MCF 10A (cell line): ENCODE measurements at regions not wholly inside any gene's neighbourhood (a gene's known extent, or its start where the extent isn't known, plus 50 kb on each side); places are given as distances from the start of the nearest gene placed in this dataset.

Experiments used
- BruUV-seq: library from RNA; stranded (reverse); fragments of 400-500 nt; replicated peaks from 2 replicates; lab custom pipeline; 2021; lab: Mats Ljungman, UMichigan
- CTCF ChIA-PET: fragments of 300-600 bp; sonication (Branson Sonifier 250); formaldehyde crosslinking; extraction: SDS; loops from one replicate; lab custom pipeline; 2021; ENCODE audit warnings: antibody characterized with exemption, inconsistent platforms; lab: Yijun Ruan, JAX
- POLR2A ChIA-PET: fragments of 300-600, 350-650 bp; sonication (Branson Sonifier 250); formaldehyde crosslinking; extraction: SDS; loops from one replicate; lab custom pipeline; 2020; ENCODE audit warnings: antibody characterized with exemption, inconsistent platforms; lab: Yijun Ruan, JAX
- DNase-seq: peaks from one replicate; pipeline ENCODE4 v3.0.0-alpha.2; 2018; ENCODE audit not compliant: unreplicated experiment
- H3K27ac Mint-ChIP-seq: one replicate; pipeline ENCODE4 v1.8.0; 2022; ENCODE audit warnings: mild to moderate bottlenecking, low read depth, mixed read lengths; ENCODE audit not compliant: unreplicated experiment
- H3K27me3 Mint-ChIP-seq: one replicate; pipeline ENCODE4 v1.8.0; 2022; ENCODE audit warnings: mixed read lengths; ENCODE audit not compliant: insufficient read depth, unreplicated experiment
- H3K36me3 Mint-ChIP-seq: one replicate; pipeline ENCODE4 v1.8.0; 2022; ENCODE audit warnings: mild to moderate bottlenecking, moderate library complexity, mixed read lengths; ENCODE audit not compliant: insufficient read depth, unreplicated experiment
- H3K4me1 Mint-ChIP-seq: one replicate; pipeline ENCODE4 v1.8.0; 2022; ENCODE audit warnings: mixed read lengths; ENCODE audit not compliant: insufficient read depth, unreplicated experiment
- H3K4me3 Mint-ChIP-seq: one replicate; pipeline ENCODE4 v1.8.0; 2022; ENCODE audit warnings: mild to moderate bottlenecking, moderate library complexity, mixed read lengths; ENCODE audit not compliant: unreplicated experiment
- H3K9me3 Mint-ChIP-seq: one replicate; pipeline ENCODE4 v1.8.0; 2022; ENCODE audit warnings: mixed read lengths; ENCODE audit not compliant: unreplicated experiment
- CTCF ChIP-seq: fragments of 200-600 bp; IDR thresholded peaks from one replicate; pipeline ENCODE4 v1.8.0; 2022; ENCODE audit warnings: antibody characterized with exemption, mild to moderate bottlenecking; ENCODE audit not compliant: unreplicated experiment
- intact Hi-C: fragments of 100-400 bp; cut with micrococcal nuclease; formaldehyde crosslinking; loops from 2 replicates; pipeline ENCODE4 v1.14.1; 2022

DNA sequence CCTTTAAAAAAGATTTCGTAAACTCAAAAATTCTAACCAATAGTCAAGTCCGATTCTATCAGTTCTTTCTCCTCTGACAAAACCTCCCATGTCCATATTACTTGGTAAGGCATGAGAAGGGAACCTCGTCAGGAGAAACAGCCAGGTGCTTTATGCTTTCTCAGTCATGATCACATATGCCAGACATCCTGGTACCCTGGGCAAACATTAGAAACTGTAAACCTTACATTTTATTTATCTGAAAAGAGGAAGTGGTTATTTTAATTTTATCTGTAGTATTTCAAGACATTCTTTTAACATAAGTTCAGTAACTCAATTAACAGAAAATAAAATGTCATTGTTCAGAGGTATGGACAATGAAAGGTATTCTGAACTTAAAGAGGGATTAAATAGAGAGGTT, 474.8 kb upstream of the GBE1 start:
- no peak overlapping the region for H3K27ac Mint-ChIP-seq
- H3K4me3 Mint-ChIP-seq, result no peak overlapping the region
- BruUV-seq, result no TSS peak
- no peak for DNase-seq
- peaks cover 7% of the 10 kb centered on the region for H3K9me3 Mint-ChIP-seq
- CTCF ChIA-PET, result interaction anchor here (0.6 kb wide), 1 partner anchor 17 kb away, joined by 5 read pairs; no protein-coding TSS in a partner anchor
- H3K4me1 Mint-ChIP-seq, result peaks cover 5% of the 10 kb centered on the region
- POLR2A ChIA-PET, result no interaction called here
- intact Hi-C loops, result no loop called here
- H3K27me3 Mint-ChIP-seq, result no peaks in the 10 kb centered on the region
- TF ChIP-seq CTCF, result no peak
- no peaks in the 10 kb centered on the region for H3K36me3 Mint-ChIP-seq

DNA sequence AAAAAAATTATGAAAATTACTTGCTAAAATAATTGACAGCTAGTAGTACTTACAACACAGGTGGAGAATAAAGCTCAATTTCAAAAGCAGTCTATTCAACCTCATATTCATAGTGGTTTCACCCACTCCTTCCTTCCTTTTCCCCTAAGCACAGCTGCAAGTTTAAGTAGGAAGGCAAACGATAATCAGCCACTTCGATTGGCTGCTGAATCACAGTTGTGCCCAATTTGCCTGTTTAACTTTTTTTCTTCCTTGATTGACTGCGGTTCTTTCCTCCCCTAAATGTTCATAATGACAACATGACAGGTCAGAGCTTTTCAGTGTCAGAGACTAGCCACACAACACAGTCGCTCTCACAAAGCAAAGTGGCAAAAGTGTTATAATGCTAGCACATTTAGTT, 468.0 kb upstream of the GBE1 start:
- no peak overlapping the region for H3K27ac Mint-ChIP-seq
- CTCF ChIA-PET, result interaction anchor here (0.6 kb wide), 1 partner anchor 45 kb away, joined by 3 read pairs; no protein-coding TSS in a partner anchor
- intact Hi-C loops, result no loop called here
- BruUV-seq, result no TSS peak
- no peaks in the 10 kb centered on the region for H3K27me3 Mint-ChIP-seq
- peaks cover 7% of the 10 kb centered on the region for H3K9me3 Mint-ChIP-seq
- TF ChIP-seq CTCF, result no peak
- peaks cover 5% of the 10 kb centered on the region for H3K4me1 Mint-ChIP-seq
- no peak overlapping the region for H3K4me3 Mint-ChIP-seq
- DNase-seq, result no peak
- no peaks in the 10 kb centered on the region for H3K36me3 Mint-ChIP-seq
- POLR2A ChIA-PET, result interaction anchor here (0.8 kb wide), 1 partner anchor 9 kb away, joined by 3 read pairs; no protein-coding TSS in a partner anchor

DNA sequence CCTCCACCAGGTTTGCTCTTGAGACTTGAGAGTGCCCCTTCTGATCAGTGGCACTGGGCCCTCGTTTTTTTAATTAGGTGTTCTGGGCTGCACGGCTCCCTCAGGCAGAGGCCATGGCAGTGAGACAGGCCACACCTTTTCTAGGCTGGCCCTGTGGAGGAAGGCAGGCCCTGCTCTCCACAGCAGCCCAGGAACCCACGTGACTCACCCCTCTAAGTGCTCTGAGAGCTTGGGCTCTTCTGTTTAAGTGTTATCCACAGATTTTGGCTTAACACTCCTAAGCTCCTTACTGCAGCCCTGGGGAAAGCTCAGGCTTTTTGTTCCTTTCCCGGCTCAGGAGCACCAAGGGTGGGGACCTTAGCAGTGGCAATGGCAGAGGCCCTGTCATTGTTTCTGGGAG, 463.2 kb upstream of the GBE1 start:
- no TSS peak for BruUV-seq
- Mint-ChIP-seq H3K27me3 (no peaks in the 10 kb centered on the region), H3K4me3 (no peak overlapping the region), H3K27ac (no peak overlapping the region), H3K9me3 (no peaks in the 10 kb centered on the region), H3K4me1 (no peaks in the 10 kb centered on the region), H3K36me3 (no peaks in the 10 kb centered on the region)
- no peak for DNase-seq
- intact Hi-C loops, result no loop called here
- no peak for TF ChIP-seq CTCF
- ChIA-PET POLR2A (no interaction called here), CTCF (no interaction called here)

DNA sequence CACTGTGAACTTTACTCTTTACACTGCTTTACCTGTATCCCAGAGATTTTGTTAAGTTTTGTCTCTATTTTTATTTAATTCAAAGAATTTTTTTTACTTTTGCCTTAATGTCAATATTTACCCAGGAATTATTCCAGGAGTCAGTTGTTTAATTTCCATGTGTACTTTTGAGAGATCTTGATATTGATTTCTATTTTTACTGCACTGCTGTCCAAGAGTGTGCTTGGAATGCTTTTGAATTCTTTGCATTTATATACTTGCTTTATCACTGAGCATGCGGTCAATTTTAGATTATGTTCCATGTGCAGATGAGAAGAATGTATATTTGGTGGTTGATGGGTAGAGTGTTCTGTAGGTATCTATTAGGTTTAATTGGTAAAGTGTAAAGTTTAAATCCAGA, 461.0 kb upstream of the GBE1 start:
- DNase-seq, result no peak
- Mint-ChIP-seq H3K27ac (no peak overlapping the region), H3K4me3 (no peak overlapping the region), H3K27me3 (no peaks in the 10 kb centered on the region), H3K4me1 (no peaks in the 10 kb centered on the region), H3K9me3 (no peaks in the 10 kb centered on the region), H3K36me3 (no peaks in the 10 kb centered on the region)
- intact Hi-C loops, result no loop called here
- ChIA-PET POLR2A (interaction anchor here (0.6 kb wide), 1 partner anchor 11 kb away, joined by 3 read pairs; no protein-coding TSS in a partner anchor), CTCF (no interaction called here)
- no TSS peak for BruUV-seq
- TF ChIP-seq CTCF, result no peak
